GM23338 (cell line): ENCODE measurements at regions not wholly inside any gene's neighbourhood (a gene's known extent, or its start where the extent isn't known, plus 50 kb on each side); places are given as distances from the start of the nearest gene placed in this dataset.

ENCODE experiments used
- ATAC-seq: fragments of 200-7000 bp; cut with Tn5 transposase; 3 replicates; pipeline ENCODE4 v1.9.1; 2020
- DNase-seq: peaks from one replicate; pipeline ENCODE4 v3.0.0-alpha.2; 2015; ENCODE audit warnings: low spot score
- H2AFZ ChIP-seq: fragments of 200-600 bp; sonication (generic); 2 replicates; pipeline ENCODE4 v1.8.0; 2016; ENCODE audit warnings: antibody characterized with exemption, mild to moderate bottlenecking, moderate library complexity
- H3F3A ChIP-seq: fragments of 200-600 bp; sonication (generic); replicated peaks from 2 replicates; pipeline ENCODE4 v1.8.0; 2017; ENCODE audit warnings: antibody characterized with exemption, mixed run types, low read depth
- H3K27ac ChIP-seq: fragments of 200-600 bp; sonication (generic); 2 replicates; pipeline ENCODE4 v1.6.1; 2016; ENCODE audit warnings: low read depth
- H3K27me3 ChIP-seq: fragments of 200-600 bp; sonication (generic); 2 replicates; pipeline ENCODE4 v1.8.0; 2016; ENCODE audit warnings: mild to moderate bottlenecking, mixed run types, moderate library complexity; ENCODE audit not compliant: insufficient read depth
- H3K36me3 ChIP-seq: fragments of 200-600 bp; sonication (generic); 2 replicates; pipeline ENCODE4 v1.8.0; 2016; ENCODE audit warnings: mild to moderate bottlenecking; ENCODE audit not compliant: insufficient read depth
- H3K4me1 ChIP-seq: fragments of 200-600 bp; sonication (generic); 2 replicates; pipeline ENCODE4 v1.8.0; 2016; ENCODE audit warnings: mild to moderate bottlenecking, moderate library complexity; ENCODE audit not compliant: insufficient read depth
- H3K4me2 ChIP-seq: fragments of 200-600 bp; sonication (generic); 2 replicates; pipeline ENCODE4 v1.7.1; 2017; ENCODE audit warnings: mixed run types
- H3K4me3 ChIP-seq: fragments of 200-600 bp; sonication (generic); 2 replicates; pipeline ENCODE4 v1.6.1; 2016; ENCODE audit warnings: mixed run types
- H3K79me2 ChIP-seq: fragments of 200-600 bp; sonication (generic); replicated peaks from 2 replicates; pipeline ENCODE4 v1.8.0; 2017; ENCODE audit warnings: mild to moderate bottlenecking; ENCODE audit not compliant: insufficient read depth
- H3K9me2 ChIP-seq: fragments of 200-600 bp; sonication (generic); 2 replicates; pipeline ENCODE4 v1.8.0; 2017; ENCODE audit not compliant: insufficient read depth
- H4K20me1 ChIP-seq: fragments of 200-600 bp; sonication (generic); replicated peaks from 2 replicates; pipeline ENCODE4 v1.8.0; 2017; ENCODE audit warnings: mild to moderate bottlenecking; ENCODE audit not compliant: insufficient read depth
- H3K27ac Mint-ChIP-seq: 2 replicates; pipeline ENCODE4 v1.8.0; 2020; ENCODE audit warnings: inconsistent platforms, mild to moderate bottlenecking, moderate library complexity, mixed read lengths
- H3K27me3 Mint-ChIP-seq: 3 replicates; pipeline ENCODE4 v1.8.0; 2022; ENCODE audit warnings: low read depth, mild to moderate bottlenecking, moderate library complexity, mixed read lengths, inconsistent platforms; ENCODE audit not compliant: insufficient read depth, poor library complexity
- H3K36me3 Mint-ChIP-seq: 3 replicates; pipeline ENCODE4 v1.8.0; 2021; ENCODE audit warnings: low read depth, mild to moderate bottlenecking, inconsistent platforms, moderate library complexity, mixed read lengths
- H3K4me1 Mint-ChIP-seq: 3 replicates; pipeline ENCODE4 v1.8.0; 2020; ENCODE audit warnings: mild to moderate bottlenecking, inconsistent platforms, mixed read lengths
- H3K4me3 Mint-ChIP-seq: 3 replicates; pipeline ENCODE4 v1.8.0; 2021; ENCODE audit warnings: moderate library complexity, mild to moderate bottlenecking, inconsistent platforms, mixed read lengths
- H3K9me3 Mint-ChIP-seq: 3 replicates; pipeline ENCODE4 v1.8.0; 2020; ENCODE audit warnings: moderate library complexity, mild to moderate bottlenecking, inconsistent platforms, mixed read lengths
- CREB1 ChIP-seq: fragments of 250-450 bp; sonication (Bioruptor Pico); IDR thresholded peaks from 2 replicates; pipeline ENCODE4 v1.5.0; 2020; ENCODE audit warnings: low read depth, mild to moderate bottlenecking, moderate library complexity
- ETS1 ChIP-seq: IDR thresholded peaks from 2 replicates; pipeline ENCODE4 v1.6.1; 2016; ENCODE audit warnings: antibody characterized with exemption
- EZH2 ChIP-seq: fragments of 200-600 bp; sonication (generic); IDR thresholded peaks from one replicate; pipeline ENCODE4 v1.8.0; 2017; ENCODE audit warnings: antibody characterized with exemption, mild to moderate bottlenecking, low read depth; ENCODE audit not compliant: unreplicated experiment
- EZH2phosphoT487 ChIP-seq: fragments of 200-600 bp; sonication (generic); IDR thresholded peaks from one replicate; pipeline ENCODE4 v1.8.1; 2018; ENCODE audit warnings: antibody characterized with exemption; ENCODE audit not compliant: unreplicated experiment
- JUNB ChIP-seq: IDR thresholded peaks from one replicate; pipeline ENCODE4 v1.6.1; 2016; ENCODE audit warnings: antibody characterized with exemption; ENCODE audit not compliant: unreplicated experiment
- NANOG ChIP-seq: IDR thresholded peaks from 2 replicates; pipeline ENCODE4 v1.6.1; 2016; ENCODE audit warnings: antibody characterized with exemption, borderline replicate concordance
- ZNF114 ChIP-seq: fragments of 250-450 bp; sonication (Bioruptor Pico); IDR thresholded peaks from 2 replicates; pipeline ENCODE4 v1.5.0; 2020; ENCODE audit warnings: mild to moderate bottlenecking, moderate library complexity
- ZNF462 ChIP-seq: fragments of 250-450 bp; sonication (Bioruptor Pico); IDR thresholded peaks from 2 replicates; pipeline ENCODE4 v1.5.0; 2020; ENCODE audit warnings: mild to moderate bottlenecking, moderate library complexity
- TF ChIP-seq, protein P1 (sequence below): IDR thresholded peaks from one replicate; pipeline ENCODE4 v1.6.1; 2018; ENCODE audit warnings: antibody characterized with exemption; ENCODE audit not compliant: unreplicated experiment

GRCh38 chr6:77021232-77021631 lies 442.1 kb downstream of the HTR1B start:
- TF ChIP-seq JUNB (no peak), ZNF114 (CRISPR knock-in tag) (no peak), EZH2 (no peak)
- Mint-ChIP-seq H3K4me1 (no peaks in the 10 kb centered on the region), H3K36me3 (no peaks in the 10 kb centered on the region), H3K9me3 (no peaks in the 10 kb centered on the region), H3K27me3 (no peaks in the 10 kb centered on the region), H3K27ac (no peak overlapping the region), H3K4me3 (no peak overlapping the region)
- Histone ChIP-seq H2AFZ (no peak overlapping the region), H4K20me1 (no peaks in the 10 kb centered on the region), H3K4me1 (no peaks in the 10 kb centered on the region), H3K4me3 (no peak overlapping the region), H3K36me3 (no peaks in the 10 kb centered on the region), H3K9me2 (no peaks in the 10 kb centered on the region), H3K4me2 (no peak overlapping the region), H3K79me2 (no peaks in the 10 kb centered on the region), H3K27ac (no peak overlapping the region), H3F3A (no peaks in the 10 kb centered on the region), H3K27me3 (no peaks in the 10 kb centered on the region)
- ATAC-seq: no peak
- no peak for DNase-seq

DNA sequence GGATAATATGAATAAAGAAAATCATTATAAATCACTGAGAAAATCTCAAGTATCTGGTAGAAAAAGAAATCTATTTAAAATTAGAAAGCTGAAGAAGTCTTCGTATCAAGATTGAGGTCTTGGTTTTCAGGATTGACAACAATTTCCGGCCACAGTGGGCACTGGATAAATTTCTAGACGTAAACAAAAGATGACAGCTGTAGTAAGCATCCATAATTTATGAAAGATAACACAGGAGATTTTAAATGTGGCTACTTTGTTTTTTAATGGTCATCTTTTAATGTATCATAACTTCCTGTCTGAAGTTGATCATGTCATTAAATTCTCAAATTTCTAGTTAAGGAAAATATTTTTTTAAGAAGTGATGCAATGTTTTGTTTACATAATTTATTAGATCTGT lies 444.2 kb downstream of the HTR1B start:
- Histone ChIP-seq H3F3A (no peaks in the 10 kb centered on the region), H3K36me3 (no peaks in the 10 kb centered on the region), H2AFZ (no peak overlapping the region), H3K9me2 (no peaks in the 10 kb centered on the region), H3K27me3 (no peaks in the 10 kb centered on the region), H4K20me1 (no peaks in the 10 kb centered on the region), H3K79me2 (no peaks in the 10 kb centered on the region), H3K4me1 (no peaks in the 10 kb centered on the region), H3K4me2 (no peak overlapping the region), H3K27ac (no peak overlapping the region), H3K4me3 (no peak overlapping the region)
- DNase-seq: no peak
- no peak for ATAC-seq
- Mint-ChIP-seq H3K4me1 (no peaks in the 10 kb centered on the region), H3K27ac (no peak overlapping the region), H3K9me3 (no peaks in the 10 kb centered on the region), H3K27me3 (no peaks in the 10 kb centered on the region), H3K36me3 (no peaks in the 10 kb centered on the region), H3K4me3 (no peak overlapping the region)
- TF ChIP-seq EZH2phosphoT487 (no peak), JUNB (no peak), EZH2 (no peak), ETS1 (no peak), ZNF462 (CRISPR knock-in tag) (no peak), NANOG (no peak), CREB1 (CRISPR knock-in tag) (no peak)
- TF ChIP-seq, protein P1, sequence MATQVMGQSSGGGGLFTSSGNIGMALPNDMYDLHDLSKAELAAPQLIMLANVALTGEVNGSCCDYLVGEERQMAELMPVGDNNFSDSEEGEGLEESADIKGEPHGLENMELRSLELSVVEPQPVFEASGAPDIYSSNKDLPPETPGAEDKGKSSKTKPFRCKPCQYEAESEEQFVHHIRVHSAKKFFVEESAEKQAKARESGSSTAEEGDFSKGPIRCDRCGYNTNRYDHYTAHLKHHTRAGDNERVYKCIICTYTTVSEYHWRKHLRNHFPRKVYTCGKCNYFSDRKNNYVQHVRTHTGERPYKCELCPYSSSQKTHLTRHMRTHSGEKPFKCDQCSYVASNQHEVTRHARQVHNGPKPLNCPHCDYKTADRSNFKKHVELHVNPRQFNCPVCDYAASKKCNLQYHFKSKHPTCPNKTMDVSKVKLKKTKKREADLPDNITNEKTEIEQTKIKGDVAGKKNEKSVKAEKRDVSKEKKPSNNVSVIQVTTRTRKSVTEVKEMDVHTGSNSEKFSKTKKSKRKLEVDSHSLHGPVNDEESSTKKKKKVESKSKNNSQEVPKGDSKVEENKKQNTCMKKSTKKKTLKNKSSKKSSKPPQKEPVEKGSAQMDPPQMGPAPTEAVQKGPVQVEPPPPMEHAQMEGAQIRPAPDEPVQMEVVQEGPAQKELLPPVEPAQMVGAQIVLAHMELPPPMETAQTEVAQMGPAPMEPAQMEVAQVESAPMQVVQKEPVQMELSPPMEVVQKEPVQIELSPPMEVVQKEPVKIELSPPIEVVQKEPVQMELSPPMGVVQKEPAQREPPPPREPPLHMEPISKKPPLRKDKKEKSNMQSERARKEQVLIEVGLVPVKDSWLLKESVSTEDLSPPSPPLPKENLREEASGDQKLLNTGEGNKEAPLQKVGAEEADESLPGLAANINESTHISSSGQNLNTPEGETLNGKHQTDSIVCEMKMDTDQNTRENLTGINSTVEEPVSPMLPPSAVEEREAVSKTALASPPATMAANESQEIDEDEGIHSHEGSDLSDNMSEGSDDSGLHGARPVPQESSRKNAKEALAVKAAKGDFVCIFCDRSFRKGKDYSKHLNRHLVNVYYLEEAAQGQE: no peak
